GM13976 (cell line): ENCODE measurements at regions not wholly inside any gene's neighbourhood (a gene's known extent, or its start where the extent isn't known, plus 50 kb on each side); places are given as distances from the start of the nearest gene placed in this dataset.

Experiments used
- DNase-seq: peaks from one replicate; pipeline ENCODE4 v3.0.0; 2012; ENCODE audit warnings: low spot score
- in situ Hi-C: fragments of 300-500 bp; cut with MboI; formaldehyde crosslinking; loops from one replicate; pipeline ENCODE4 v1.12.0; 2022; ENCODE audit warnings: low sequenced_read_pairs, mixed read lengths, inconsistent platforms; ENCODE audit not compliant: unreplicated experiment
- TF ChIP-seq, protein P1 (sequence below): IDR thresholded peaks from 2 replicates; pipeline ENCODE4 v1.5.1; 2012; ENCODE audit warnings: borderline replicate concordance, mild to moderate bottlenecking; ENCODE audit not compliant: insufficient read depth; ENCODE audit errors: extremely low read depth, missing control alignments, control extremely low read depth

DNA sequence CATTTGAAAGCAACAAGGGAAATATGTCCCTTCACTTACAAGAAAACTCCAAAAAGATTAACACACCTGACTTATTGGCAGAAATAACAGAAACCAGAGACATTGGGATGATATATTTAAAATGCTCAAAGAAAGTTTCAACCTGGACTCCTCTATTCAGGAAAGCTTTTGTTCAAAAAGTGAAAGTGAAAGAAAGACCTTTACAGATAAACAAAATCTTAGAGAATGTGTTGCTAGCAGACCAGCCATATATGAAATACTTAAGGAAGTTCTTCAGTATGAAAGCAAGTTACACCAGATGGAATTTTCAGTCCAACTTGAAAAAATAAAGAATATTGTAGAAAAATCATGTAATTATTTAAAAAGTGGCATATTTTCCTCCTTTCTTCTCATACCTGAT is 1075.1 kb downstream of the NR2F1-AS1 start:
- DNase-seq: no peak
- in situ Hi-C loops: no loop called here
- TF ChIP-seq, protein P1, sequence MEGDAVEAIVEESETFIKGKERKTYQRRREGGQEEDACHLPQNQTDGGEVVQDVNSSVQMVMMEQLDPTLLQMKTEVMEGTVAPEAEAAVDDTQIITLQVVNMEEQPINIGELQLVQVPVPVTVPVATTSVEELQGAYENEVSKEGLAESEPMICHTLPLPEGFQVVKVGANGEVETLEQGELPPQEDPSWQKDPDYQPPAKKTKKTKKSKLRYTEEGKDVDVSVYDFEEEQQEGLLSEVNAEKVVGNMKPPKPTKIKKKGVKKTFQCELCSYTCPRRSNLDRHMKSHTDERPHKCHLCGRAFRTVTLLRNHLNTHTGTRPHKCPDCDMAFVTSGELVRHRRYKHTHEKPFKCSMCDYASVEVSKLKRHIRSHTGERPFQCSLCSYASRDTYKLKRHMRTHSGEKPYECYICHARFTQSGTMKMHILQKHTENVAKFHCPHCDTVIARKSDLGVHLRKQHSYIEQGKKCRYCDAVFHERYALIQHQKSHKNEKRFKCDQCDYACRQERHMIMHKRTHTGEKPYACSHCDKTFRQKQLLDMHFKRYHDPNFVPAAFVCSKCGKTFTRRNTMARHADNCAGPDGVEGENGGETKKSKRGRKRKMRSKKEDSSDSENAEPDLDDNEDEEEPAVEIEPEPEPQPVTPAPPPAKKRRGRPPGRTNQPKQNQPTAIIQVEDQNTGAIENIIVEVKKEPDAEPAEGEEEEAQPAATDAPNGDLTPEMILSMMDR: no peak

DNA sequence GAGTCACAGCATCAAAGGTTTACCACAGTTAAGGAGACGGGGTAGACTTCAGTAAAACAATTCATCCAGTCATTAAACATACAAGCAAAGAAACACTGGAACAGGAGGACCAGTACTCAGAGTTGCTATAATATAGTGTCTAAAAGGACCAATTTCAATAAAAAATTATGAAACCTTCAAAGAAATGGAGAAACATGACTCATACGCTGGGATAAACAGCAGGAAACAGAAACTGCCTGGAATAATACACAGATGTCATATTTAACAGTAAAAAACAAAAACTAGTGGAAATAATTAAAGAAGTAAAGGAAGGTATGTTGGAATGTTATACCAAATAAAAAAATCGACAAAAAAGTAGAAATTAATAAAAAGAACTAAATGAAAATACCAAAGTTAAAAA is 1075.9 kb downstream of the NR2F1-AS1 start:
- in situ Hi-C loops: no loop called here
- TF ChIP-seq, protein P1: no peak
- DNase-seq: no peak

DNA sequence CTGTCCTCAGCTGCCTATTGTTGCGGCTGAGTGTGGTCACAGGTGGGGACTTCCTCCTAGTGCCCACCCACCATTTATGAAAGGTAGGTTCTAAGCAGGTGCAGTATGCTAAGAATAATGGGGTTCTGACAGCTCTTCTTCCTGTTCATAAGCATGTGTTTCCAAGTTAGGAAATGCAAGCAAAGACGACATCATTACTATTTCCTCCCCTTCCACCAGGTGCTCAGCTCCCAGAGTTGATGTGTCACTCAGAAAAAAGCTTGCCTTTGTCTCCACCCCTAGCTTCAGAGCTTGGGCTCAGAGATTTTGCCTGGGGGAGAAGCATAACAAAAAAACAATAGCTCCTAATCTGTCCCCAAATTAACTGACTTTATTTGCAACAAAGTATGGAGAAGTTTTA is 1076.7 kb downstream of the NR2F1-AS1 start:
- in situ Hi-C loops: no loop called here
- DNase-seq: no peak
- TF ChIP-seq, protein P1: no peak

- TF ChIP-seq, protein P1: no peak
- in situ Hi-C loops: no loop called here
Measured at GRCh38 chr5:92500752-92501151, 1080.3 kb downstream of the NR2F1-AS1 start.

DNA sequence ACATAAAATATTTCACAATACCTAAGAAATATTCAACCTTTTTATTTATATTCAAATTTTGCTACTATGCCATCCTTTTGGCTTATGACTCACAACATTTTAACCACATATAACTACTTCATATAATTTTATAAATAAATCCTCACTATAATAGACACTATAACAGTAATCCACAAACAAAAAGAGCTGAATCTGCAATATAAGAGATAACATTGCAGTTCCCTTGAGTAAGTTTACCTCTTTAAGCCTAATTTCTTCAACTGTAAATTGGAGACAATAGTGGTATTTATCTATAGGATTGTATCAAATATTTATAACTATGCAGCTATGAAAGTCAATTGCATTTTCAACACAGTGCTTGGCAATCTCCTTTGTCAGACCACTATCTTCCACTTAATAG is 1084.5 kb downstream of the NR2F1-AS1 start:
- DNase-seq: no peak
- in situ Hi-C loops: no loop called here
- TF ChIP-seq, protein P1: no peak

More at GRCh38 chr5:92500752-92501151, 1080.3 kb downstream of the NR2F1-AS1 start:
- no peak for DNase-seq

- DNase-seq: no peak
- in situ Hi-C loops: no loop called here
- TF ChIP-seq, protein P1: no peak
Measured at GRCh38 chr5:92494508-92494907, 1086.5 kb downstream of the NR2F1-AS1 start.

DNA sequence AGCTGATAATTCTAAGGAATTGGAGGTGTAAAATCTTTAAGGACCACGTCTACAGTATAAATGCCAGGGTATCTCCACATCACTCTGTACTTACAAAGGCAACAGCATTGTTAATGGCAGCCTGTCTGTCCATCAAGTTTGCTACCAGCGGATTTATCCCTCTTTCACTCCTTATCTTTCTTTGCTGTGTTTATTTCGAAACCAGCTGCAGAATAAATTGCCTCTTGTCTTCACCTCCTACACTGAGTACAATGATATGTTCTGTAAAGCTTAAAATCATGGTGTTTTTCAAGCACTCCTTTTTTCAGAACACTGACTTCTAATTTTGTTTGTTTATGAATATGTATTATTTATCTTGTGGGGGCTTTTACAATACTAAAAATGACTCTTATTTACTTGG is 1088.1 kb downstream of the NR2F1-AS1 start:
- DNase-seq: no peak
- TF ChIP-seq, protein P1: no peak
- in situ Hi-C loops: no loop called here
